ENCODE measurements at regions not wholly inside any gene's neighbourhood (a gene's known extent, or its start where the extent isn't known, plus 50 kb on each side); places are given as distances from the start of the nearest gene placed in this dataset.
"Not testable (repeated sequence)": the region's sequence is repeated elsewhere in the genome, so short reads cannot be mapped to it uniquely, and the experiment has no call there.

GRCh38 chr2:150325656-150326314 lies 161.7 kb downstream of the RND3 start:
- peak; percentile 6 to 9 for DNase-seq (ENCODE audit: low read depth in 2 of 2)
- no peak for TF ChIP-seq CTCF (IDR thresholded peaks at IDR 0.05; ENCODE audit: low read depth, low read length)
- no peak overlapping the region for H3K4me3 ChIP-seq (replicated peaks in 1 of 2; ENCODE audit: low read depth in 2 of 2, low read length in 2 of 2)

GRCh38 chr2:150323071-150323470 lies 164.4 kb downstream of the RND3 start:
- DNase-seq (ENCODE audit: low read depth in 2 of 2); H3K4me3 ChIP-seq (replicated peaks in 1 of 2; ENCODE audit: low read depth in 2 of 2, low read length in 2 of 2): not testable (repeated sequence)

DNA sequence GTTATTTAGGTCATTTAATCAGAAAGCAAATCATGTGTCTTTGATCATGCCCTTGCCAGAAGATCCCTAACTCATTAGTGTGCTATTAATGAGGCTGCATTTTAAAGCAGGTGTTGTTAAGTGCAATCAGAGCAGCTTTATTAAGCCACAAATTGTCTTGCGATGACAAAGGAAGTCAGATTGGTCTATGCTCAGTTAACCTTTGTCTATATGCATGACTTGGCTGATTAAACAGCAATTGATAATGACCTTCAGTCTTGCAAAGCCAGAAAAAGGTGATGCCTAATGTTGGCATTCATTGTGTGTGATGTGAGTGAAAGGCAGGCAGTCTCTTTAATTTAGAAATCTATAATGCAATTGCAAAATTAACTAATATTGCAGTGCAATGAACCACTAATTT lies 166.9 kb downstream of the RND3 start:
- TF ChIP-seq CTCF (IDR thresholded peaks at IDR 0.05; ENCODE audit: low read depth, low read length) = no peak
- no peak for DNase-seq (ENCODE audit: low read depth in 2 of 2)
- H3K4me3 ChIP-seq (replicated peaks in 1 of 2; ENCODE audit: low read depth in 2 of 2, low read length in 2 of 2) = no peak overlapping the region

GRCh38 chr2:150319658-150320555 lies 167.6 kb downstream of the RND3 start:
- DNase-seq (ENCODE audit: low read depth in 2 of 2) = no peak
- H3K4me3 ChIP-seq (replicated peaks in 1 of 2; ENCODE audit: low read depth in 2 of 2, low read length in 2 of 2) = no peak overlapping the region
- no peak for TF ChIP-seq CTCF (IDR thresholded peaks at IDR 0.05; ENCODE audit: low read depth, low read length)

- no peak for TF ChIP-seq CTCF (IDR thresholded peaks at IDR 0.05; ENCODE audit: low read depth, low read length)
Measured at GRCh38 chr2:150319085-150319484, 168.4 kb downstream of the RND3 start.

DNA sequence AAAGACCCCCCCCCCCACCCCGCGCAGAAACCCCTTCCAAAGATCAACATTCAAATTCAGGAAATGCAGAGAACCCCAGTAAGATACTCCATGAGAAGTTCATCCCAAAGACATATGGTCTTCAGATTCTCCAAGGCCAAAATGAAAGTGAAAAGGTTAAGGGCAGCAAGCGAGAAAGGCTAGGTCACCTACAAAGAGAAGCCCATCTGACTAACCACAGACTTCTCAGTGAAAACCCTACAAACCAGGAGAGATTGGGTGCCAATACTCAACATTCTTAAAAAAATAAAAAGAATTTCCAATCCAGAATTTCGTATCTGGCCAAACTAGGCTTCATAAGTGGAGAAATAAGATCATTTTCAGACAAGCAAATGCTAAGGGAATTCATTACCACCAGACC lies 175.2 kb downstream of the RND3 start:
- DNase-seq (ENCODE audit: low read depth in 2 of 2) = no peak
- TF ChIP-seq CTCF (IDR thresholded peaks at IDR 0.05; ENCODE audit: low read depth, low read length) = no peak
- H3K4me3 ChIP-seq (replicated peaks in 1 of 2; ENCODE audit: low read depth in 2 of 2, low read length in 2 of 2) = no peak overlapping the region

More at GRCh38 chr2:150319085-150319484, 168.4 kb downstream of the RND3 start:
- no peak overlapping the region for H3K4me3 ChIP-seq (replicated peaks in 1 of 2; ENCODE audit: low read depth in 2 of 2, low read length in 2 of 2)
- no peak for DNase-seq (ENCODE audit: low read depth in 2 of 2)

GRCh38 chr2:150309311-150310080 lies 178.0 kb downstream of the RND3 start:
- no peak for TF ChIP-seq CTCF (IDR thresholded peaks at IDR 0.05; ENCODE audit: low read depth, low read length)
- H3K4me3 ChIP-seq (replicated peaks in 1 of 2; ENCODE audit: low read depth in 2 of 2, low read length in 2 of 2) = no peak overlapping the region
- DNase-seq (ENCODE audit: low read depth in 2 of 2) = peak in 1 of 2 donors; percentile 36

All from cardiac fibroblast (primary cell).